AG09309 (cell line): ENCODE measurements at regions not wholly inside any gene's neighbourhood (a gene's known extent, or its start where the extent isn't known, plus 50 kb on each side); places are given as distances from the start of the nearest gene placed in this dataset.
"Not testable (repeated sequence)": the region's sequence is repeated elsewhere in the genome, so short reads cannot be mapped to it uniquely, and the experiment has no call there.

Experiments used
- DNase-seq: peaks from one replicate; pipeline ENCODE4 v3.0.0-alpha.2; 2010; ENCODE audit warnings: low read depth
- H3K4me3 ChIP-seq: 2 replicates; pipeline ENCODE4 v1.5.1; 2011; ENCODE audit warnings: mild to moderate bottlenecking, low read depth, low read length, moderate library complexity; ENCODE audit not compliant: control insufficient read depth
- CTCF ChIP-seq: IDR thresholded peaks from 2 replicates; pipeline ENCODE4 v1.5.1; 2011; ENCODE audit warnings: mild to moderate bottlenecking, low read depth, low read length, inconsistent platforms; ENCODE audit not compliant: insufficient read depth, control insufficient read depth; ENCODE audit errors: missing control alignments

- TF ChIP-seq CTCF = no peak
- no peak overlapping the region for H3K4me3 ChIP-seq
- DNase-seq = no peak
Observed at GRCh38 chr4:58301376-58301999, 1191.3 kb upstream of the IGFBP7 start.

DNA sequence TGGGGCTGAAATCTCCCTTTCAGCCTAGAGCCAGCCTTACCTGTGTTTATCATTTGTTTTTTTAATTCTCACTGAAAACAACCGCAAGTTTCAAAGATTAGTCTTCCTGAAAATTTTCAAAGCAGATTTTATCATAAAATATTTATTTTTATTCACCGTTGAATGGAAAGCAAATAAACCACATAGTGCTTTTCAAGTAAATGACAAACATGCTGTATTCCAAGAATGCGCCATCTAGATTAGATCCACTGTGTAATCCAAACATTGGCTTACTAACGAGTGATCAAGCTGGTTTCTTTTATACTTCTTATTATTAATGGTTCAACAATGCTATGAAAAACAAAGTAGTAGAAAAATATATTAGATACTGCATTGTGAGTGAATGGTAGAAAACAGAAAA, 1176.2 kb upstream of the IGFBP7 start:
- DNase-seq = no peak
- no peak for TF ChIP-seq CTCF
- H3K4me3 ChIP-seq = no peak overlapping the region

DNA sequence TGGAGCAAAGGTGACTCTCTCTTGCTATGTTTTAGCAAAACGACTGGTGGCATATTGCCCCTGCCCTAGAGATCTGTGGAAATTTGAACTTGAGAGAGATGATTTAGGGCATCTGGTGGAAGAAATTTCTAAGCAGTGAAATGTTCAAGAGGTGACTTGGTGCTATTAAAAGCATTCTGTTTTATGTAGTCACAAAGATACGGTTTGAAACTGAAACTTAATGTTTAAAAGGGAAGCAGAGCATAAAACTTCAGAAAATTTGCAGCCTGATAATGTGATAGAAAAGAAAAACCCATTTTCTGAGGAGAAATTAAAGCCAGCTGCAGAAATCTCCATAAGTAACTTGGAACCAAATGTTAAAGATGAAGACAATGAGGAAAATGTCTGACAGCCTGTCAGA, 1170.7 kb upstream of the IGFBP7 start:
- H3K4me3 ChIP-seq, DNase-seq: not testable (repeated sequence)

DNA sequence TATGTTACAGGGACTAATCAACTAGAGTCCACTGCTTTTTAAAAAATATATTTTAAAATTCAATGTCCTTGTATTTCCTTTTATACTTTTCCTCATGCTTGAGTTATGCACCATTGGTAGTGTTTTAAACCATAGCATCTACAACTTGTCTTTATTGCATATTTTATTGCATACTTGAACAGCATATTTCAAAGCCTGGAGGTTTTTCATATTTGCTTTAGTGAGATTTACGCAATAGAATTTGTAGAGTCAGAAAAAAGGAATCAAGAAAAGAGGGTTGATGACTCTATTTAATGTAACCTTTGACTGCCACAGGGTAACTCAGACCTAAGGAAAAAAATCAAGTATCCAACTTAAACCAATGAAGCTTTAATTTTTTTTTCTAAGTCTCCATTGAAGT, 1165.7 kb upstream of the IGFBP7 start:
- no peak for DNase-seq
- no peak overlapping the region for H3K4me3 ChIP-seq
- TF ChIP-seq CTCF = no peak

DNA sequence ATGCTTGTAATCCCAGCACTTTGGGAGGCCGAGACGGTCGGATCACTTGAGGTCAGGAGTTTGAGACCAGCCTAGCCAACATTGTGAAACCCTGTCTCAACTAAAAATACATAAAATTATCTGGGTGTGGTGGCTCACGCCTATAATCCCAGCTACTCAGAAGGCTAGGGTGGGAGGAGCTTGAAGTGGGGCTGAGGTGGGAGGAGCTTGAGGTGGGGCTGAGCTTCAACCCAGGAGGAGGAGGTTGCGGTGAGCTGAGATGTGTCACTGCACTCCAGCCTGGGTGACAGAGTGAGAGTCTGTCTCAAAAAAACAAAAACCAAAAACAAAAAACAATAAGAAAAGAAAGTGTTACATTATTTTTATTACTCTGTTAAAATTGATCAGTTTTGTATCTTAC, 1164.4 kb upstream of the IGFBP7 start:
- no peak overlapping the region for H3K4me3 ChIP-seq
- DNase-seq = no peak
- no peak for TF ChIP-seq CTCF

DNA sequence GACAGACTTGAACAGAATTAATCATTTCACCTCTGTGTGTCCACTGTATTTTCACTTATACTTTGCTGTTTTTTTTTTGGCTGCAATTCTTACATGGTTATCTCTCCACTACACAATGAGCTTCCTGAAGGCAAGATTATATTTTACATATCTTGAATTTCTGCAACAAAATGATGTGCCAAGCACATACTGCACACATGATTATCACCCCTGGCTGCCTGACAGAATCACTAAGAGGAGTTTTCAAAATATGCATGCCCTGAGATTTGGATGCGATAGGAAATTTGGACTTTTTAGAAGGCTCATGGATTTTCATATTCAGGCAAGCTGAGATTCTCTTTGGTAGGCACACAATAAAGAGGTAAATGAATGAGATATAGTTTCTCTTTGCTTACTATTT, 1162.1 kb upstream of the IGFBP7 start:
- H3K4me3 ChIP-seq = no peak overlapping the region
- no peak for DNase-seq
- no peak for TF ChIP-seq CTCF

DNA sequence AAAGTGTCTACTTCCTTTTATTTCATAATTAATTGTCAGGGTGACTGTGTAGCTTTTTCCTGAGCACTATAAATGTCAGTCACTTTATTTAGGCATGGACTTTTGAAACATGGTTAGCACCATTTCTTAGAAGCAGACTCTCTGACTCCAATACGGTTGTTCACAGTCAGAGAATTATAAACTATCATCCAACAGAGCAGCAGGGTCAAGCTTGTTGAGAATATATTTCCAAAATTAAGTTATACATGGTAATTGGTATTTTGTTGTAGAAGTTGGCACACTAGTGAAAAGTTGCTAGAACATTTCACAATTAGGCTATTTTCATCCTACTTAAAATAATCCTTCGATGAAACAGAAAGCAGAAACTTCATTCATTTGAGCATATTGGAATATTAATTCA, 1155.5 kb upstream of the IGFBP7 start:
- no peak overlapping the region for H3K4me3 ChIP-seq
- no peak for DNase-seq
- TF ChIP-seq CTCF = no peak
